ENCODE measurements at regions not wholly inside any gene's neighbourhood (a gene's known extent, or its start where the extent isn't known, plus 50 kb on each side); places are given as distances from the start of the nearest gene placed in this dataset.
"Not testable (repeated sequence)": the region's sequence is repeated elsewhere in the genome, so short reads cannot be mapped to it uniquely, and the experiment has no call there.

DNA sequence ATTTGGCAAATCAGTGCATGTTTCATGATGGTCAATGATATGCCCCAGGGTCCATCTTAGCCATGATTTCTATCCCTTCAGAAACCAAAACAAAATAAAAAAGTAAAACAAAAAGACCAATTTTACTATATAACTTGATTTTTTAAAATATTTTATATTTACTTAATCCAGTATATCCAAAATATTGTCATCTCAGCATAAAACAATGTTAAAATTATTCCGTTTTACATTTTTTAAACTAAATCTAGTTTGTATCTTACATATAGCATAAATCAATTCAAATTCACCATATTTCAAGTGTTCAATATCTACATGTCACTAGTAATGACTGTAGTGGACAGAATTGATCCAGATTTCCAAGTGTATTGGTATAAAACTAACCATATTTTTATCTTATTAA, 277.7 kb upstream of the ZNF322 start:
- not testable (repeated sequence) for TF ChIP-seq CTCF (conservative IDR thresholded peaks at IDR 0.05); ZFX (IDR thresholded peaks at IDR 0.05)

Data from C4-2B (cell line).